Stimulated activated CD4-positive, alpha-beta T cell treated with anti-CD3 and anti-CD28 coated beads, Interleukin-15, amount 100 ng/mL, for 48 hours (primary cell): ENCODE measurements at regions not wholly inside any gene's neighbourhood (a gene's known extent, or its start where the extent isn't known, plus 50 kb on each side); places are given as distances from the start of the nearest gene placed in this dataset.

Experiments used
- DNase-seq, 2 donors: peaks; one replicate each; pipeline ENCODE4 v3.0.0-alpha.2; 2020; ENCODE audit warnings: low read depth in 2 of 2

DNA sequence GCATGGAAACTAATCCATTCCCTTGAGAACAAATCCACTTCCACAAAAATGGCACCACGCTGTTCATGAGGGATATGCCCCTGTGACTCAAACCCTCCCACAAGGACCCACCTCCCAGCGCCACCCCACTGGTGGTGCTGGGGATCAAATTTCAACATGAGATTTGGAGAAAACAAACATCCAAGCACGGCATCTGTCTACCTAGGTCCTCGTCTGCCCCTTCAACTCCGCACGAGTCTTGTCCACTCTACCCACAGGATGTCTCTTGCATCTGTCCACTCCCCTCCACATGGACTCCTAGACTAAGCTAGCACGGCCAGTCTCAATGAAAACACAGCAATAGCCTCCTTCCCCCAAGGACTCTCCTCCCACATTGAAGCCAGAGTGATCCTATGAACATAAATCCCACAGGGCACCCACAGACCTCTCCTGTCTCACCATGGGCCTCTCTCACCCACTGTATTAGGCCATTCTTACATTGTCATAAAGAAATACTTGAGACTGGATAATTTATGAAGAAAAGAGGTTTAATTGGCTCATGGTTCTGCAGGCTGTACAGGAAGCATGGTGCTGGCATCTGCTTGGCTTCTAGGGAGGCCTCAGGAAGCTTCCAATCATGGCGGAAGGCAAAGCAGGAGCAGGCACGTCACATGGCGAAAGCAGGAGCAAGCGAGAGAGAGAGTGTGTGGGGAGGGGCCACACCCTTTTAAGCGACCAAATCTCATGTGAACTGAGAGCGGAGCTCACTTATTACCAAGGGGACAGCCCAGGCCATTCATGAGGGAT is 101.4 kb downstream of the TOMM20 start:
- DNase-seq, result no peak

DNA sequence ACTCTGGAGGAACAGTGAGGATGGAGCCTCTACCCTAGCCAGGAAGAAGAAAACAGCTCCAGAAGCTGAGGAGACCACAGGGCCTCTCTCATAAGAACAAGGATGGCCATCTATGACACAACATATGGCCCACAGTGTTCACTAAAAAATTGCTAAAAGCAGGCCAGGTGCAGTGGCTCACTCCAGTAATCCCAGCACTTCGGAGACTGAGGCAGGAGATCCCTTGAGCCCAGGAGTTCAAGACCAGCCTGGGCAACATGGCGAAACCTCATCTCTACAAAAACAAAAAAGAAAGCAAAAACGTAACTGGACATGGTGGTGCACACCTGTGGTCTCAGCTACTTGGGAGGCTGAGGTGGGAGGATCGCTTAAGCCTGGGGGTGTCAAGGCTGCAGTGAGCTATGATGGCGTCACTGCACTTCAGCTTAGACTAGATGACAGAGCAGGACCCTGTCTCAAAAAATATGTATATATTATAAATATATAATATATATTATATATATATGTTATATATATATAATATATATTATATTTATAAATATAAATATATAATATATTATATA is 103.1 kb downstream of the TOMM20 start:
- DNase-seq, result no peak

DNA sequence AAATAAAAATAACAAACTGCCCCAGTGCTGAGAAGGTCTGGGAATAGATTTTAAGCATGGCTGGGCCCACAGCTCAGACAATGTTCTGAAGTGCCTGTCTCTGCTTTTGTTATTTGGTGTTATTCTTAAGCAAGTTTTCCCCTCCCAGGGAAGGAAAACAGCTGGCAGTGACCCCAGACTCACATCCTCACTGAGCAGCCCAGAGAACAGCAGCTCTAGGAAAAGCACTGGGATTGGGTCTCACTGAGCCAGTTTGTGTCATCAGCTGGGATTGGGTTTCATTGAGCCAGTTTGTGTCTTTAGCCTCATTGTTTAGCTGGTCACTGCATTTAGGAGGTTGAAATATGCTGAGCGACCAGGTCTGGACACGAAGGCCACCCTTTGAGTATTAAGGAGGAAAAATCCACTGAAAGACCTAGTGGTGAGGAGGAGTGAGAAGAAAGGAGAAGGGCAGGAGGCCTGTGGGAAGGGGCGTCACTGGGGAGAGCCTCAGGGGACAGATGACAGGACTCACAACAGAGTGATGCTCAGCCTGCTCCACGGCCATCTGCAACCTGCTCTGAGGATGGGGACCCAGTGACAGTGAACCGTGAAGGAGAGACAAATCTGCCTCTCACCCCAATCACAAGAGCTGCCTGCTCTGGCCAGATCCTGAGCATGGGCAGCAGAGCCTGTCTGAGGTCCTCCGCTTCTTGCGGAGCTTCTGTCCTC is 103.8 kb downstream of the TOMM20 start:
- no peak for DNase-seq

DNA sequence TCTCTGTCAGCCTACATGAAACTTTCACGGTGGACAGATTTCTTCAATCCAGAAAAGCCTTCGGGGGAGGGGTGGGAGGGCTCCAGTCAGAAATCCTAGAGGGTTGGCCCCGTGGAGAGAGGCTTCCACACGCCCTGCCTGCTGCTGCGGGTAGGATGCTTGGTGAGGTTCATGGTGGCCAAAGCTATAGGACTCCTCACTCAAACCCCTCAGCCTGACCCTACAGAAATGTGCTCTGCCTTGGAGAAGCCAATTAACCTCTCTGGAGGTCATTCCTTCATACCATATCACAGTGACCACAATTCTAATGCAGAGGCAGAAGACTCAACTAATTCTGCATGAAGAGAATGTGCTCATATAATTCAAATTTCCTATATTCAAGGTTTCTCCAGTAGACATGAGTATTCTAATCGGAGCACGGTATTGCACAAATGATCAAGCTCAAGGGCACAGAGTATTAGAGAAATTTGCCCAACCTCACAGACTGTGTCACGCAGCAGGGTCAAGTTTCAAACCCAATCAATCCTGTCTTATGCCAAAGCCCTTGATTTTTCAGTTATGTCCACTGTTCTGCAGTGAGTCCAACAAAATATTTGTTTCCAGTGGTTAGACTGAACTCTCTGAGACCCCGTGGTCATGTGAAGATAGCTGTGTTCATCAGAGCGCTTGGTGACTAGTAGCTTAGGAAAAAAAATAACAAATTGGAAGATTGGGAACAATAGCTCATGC is 104.8 kb downstream of the TOMM20 start:
- DNase-seq, result no peak

DNA sequence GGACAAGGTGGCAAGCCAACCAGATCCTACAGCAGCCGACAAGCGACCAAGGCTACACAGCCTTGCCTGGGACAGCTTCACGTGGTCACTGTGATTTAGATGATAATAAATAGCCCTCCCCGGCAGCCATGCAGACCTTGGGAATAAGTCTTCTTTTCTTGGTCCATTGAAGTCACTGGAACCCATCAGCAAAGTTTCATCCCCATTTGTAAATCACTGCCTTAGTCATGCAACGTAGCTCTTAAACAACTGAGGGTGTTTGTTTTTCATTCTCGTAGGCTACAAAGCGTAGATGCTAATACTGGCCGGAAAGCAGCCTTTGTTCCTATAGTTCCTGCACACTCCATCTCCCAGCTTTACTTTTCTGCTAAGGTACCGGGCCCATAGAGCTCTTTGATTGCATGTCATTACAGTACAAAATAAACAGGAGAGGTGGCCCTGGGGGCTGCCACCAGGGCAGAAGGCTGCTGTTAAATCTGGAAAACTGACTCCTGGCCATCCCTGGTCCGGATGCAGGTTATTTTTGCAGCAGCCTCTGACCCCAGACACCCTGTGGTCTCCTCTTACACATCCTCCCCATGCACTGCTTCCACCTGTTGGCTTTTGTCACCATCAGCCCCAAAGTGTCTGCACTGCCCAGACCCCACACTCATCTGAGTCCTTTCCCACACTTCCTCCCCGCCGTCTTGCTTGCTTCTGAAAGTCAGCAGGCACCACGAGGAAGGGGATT is 105.5 kb downstream of the TOMM20 start:
- no peak for DNase-seq

DNA sequence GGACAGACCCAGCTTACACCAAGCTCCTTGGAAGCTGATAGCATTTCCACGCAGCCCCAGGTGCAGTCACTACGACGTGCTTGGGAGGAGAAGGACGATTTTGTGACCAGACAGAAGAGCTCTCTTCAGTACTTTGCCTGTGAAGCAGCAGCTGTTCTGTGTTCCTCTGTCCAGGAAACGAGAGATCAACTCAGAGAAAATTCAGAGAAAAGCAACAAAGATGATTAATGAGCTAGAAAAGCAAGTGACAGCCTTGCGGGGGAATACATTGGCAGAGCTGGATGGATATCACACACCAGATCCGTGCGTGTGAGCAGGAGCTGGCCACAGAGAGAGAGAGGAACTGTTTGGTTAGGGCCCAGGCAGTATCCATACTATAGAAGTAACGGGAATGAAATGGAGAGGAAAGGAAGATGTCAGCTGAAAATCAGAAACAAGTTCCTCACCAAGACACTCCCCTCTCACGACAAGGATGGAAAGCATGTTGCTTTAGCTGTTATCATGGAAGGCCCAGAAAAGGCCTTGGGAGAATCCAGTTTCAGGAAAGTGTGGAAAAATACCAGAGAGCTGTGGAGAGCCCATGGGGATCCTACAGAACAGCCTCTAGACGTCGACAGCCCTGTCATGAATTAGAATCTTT is 106.2 kb downstream of the TOMM20 start:
- no peak for DNase-seq

DNA sequence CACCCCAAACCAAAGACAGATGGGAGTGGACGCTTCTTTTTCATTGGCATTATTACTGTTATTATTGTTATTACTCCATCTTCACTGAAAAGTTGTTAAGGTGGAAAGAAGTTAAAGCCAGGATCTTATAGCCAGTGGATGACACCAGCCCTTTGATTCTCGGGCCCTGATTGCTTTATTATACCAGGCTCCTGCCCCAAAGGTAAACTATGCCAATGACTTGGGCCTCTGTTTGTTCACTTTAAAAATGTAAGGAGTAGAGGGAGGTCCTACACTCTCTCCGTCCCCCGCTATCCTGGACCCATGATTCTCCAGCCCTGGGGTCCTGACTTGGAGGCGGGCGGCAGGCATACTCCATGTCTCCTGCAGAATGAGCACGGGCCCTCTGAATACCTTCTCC is 106.8 kb downstream of the TOMM20 start:
- DNase-seq, result no peak

DNA sequence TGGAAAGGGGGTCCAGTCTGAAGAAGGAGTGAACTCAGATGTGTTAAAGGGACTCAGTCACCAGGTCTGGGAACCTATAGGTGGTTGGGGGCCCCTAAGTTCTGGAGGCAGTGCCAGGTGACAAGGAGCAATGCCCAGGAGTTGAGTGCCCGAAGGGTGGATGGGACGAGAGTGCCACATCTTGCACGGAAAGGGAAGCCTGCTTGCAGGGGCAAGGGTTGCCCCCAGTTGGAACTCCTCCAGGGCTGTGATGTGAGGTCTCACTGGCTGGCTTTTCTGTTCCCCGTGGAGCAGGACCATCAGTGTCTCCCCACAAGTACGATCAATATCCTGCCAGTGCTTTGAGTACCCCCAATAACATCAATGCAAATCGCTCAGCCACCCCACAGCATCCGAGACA is 107.3 kb downstream of the TOMM20 start:
- no peak for DNase-seq

DNA sequence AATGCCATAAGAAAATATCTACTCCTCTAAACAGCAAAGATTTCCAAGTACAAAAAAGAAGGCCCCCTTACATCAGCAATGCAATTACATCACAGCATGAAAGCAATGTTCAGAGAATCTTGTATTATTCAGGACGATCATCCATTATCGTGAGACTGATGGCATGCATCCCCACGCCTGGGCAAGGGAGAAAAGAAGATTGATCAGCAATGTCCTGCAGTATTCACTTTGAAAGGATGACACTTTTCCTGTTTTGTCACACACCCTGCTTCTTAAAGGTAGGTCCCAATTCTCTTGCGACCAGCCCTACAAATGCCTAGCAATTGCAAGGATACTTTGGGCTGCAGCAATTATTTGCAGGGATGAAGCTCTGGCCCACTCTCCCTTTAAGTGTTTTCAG is 108.7 kb downstream of the TOMM20 start:
- no peak for DNase-seq

DNA sequence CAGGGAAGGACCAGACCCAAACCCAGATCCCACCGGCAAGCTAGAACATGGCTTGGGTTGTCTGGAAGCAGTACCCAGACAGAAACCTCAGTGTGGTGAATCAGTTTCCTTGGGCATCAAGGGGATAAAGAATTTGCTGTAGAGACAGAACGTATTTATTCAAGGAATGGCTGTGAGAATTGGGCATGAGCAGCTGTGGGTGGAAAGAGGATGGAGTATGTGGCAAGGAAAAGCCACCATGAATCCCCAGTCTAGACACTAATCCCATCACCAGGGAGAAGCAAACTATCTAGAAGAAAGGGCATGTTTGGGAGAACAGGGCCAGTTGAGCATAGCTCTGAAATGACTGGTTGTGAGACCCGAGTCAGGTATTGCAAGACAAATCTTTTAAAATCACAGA is 109.2 kb downstream of the TOMM20 start:
- no peak for DNase-seq

DNA sequence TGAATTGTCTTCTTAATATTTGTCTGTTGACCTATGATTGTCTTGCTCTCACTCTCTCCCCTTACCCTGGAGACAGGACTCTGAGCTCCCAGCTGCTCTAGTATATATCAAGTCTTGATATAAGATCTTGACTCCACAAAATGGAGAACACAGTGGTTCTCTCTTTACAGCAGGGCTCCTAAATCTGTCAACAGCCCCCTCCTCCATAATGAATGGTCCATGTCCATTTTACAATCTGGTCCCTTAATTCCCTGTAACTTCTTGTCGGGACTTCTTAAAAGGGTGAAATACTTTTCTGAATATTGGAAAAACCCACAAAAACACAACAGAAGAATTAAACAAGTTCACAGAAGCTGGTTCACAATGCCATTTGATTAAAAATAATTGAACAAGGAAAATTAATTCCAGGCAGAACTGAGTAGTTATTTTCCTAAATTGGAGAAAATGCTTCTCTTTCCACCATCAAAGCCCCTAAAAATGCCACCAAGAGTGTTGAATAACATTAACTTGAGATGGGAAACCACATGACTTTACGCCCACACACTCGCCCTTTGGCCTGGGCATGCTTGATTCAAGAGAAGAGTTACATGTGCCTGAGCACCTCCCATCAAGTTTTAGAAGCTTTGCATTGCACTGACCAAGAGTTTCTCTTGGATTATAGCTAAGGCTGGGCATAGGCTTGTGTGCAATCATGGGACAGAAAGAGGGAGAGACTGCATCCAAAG is 109.8 kb downstream of the TOMM20 start:
- DNase-seq, result peak in 1 of 2 donors; percentile 41

DNA sequence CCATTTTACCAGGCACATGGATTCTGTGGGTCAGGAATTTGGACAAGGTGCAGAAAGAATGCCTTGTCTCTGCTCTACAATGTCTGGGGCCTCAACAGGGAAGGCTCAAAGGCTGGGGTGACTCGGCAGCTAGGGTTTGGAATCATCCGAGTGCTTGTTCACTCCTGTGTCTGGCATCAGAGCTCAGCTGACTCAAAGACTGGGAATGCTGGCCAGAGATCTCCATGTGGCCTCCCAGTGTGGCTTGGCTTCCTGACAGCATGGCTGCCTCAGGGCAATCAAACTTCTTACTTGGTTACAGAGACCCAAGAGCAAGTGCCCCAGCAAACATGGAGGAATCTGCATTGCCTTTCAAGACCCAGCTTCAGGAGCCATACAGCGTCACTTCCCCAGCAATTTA is 110.5 kb downstream of the TOMM20 start:
- no peak for DNase-seq

DNA sequence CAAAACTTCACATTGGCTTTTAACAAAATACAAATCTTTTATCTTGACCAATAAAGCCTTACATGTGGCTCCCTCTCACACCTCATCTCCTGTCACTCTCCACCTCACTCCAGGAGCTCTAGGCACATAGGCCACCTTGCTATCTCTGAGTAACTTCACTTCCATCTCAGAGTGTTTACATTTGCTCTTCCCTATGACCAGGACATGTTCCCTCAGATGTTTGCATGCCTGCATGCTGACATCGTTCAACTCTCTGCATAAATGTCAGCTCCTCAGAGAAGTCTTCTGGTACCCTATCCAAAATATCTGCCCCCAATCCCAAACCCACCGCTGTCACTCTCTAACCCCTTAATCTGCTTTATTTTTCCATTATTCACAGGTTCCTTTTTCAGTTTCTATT is 110.9 kb downstream of the TOMM20 start:
- DNase-seq, result no peak

DNA sequence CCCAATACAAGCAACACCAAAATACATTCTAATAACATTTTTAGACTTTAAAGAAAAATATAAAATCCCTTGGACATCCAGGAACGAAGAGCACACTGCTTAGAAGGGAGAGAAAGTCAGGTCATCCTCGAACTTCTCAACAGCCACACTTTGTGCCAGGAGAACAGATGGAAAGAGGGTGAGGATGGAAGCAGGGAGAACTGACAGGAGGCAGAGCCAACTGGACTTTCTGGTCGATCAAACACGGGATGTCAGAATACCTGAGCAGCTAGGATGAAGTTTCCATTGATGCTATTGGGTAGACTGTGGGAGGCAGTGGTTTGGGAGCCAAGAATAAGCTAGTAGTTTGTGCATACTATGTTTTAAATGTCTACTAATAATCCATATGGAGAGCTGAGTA is 111.4 kb downstream of the TOMM20 start:
- DNase-seq, result no peak

DNA sequence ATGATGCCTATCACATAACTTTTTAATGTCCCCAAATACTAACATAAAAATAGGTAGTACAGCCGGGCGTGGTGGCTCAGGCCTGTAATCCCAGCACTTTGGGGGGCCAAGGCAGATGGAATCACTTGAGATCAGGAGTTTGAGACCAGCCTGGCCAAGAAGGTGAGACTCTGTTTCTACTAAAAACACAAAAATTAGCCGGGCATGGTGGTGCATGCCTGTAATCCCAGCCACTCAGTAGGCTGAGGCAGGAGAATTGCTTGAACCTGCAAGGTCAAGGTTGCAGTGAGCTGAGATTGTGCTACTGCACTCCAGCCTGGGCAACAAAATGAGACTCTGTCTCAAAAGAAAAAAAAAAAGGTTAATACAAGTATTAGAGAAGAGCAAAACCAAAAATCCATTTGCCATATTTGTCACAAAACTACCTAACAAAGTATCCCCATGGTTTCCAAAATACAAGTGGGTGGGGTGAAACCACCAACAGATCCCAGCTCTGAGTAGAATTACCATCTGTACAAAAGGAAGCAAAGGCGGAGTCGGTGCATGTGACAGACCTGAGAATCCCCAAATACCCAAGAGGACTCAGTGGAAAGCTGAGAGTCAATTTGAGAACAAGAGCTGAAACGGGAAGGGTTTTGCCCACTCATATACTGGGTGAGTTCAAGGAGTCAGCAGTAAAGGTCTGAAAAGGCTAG is 113.2 kb downstream of the TOMM20 start:
- peak; percentile 56 to 57 for DNase-seq

DNA sequence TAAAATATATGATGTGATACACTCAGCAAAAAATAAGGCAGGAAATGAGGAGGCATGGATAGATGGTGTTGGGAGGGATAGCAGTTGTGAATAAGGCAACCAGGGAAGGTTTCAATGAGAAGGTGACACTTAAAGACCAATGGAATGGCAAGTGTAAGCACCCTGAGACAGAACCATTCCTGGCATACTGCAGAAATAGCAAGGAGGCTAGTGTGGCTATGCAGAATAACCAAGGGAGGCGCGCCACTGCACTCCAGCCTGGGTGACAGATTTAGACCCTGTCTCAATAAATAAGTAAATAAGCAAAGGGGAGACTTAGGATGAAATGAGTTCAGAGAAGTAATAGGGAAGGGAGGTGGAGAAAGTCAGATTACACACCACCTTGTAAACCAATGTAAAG is 113.9 kb downstream of the TOMM20 start:
- DNase-seq, result no peak

DNA sequence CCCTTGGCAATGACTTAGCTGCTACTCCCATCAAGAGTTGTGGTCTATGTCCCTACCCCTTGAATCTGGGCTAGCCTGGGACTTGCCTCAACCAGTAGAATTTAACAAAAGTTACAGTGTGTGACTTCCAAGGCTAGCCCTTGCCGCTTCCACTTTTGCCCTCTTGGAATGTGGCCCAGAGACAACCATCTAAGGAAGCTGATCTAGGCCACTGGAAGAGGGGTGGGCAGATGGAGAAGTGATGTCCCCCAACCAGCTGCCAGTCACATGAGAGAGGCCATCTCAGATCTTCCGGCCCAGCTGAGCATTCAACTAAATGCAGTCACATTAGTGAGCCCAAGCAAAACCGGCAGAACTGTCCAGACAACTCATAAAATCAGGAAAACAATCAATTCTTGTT is 115.1 kb downstream of the TOMM20 start:
- no peak for DNase-seq

DNA sequence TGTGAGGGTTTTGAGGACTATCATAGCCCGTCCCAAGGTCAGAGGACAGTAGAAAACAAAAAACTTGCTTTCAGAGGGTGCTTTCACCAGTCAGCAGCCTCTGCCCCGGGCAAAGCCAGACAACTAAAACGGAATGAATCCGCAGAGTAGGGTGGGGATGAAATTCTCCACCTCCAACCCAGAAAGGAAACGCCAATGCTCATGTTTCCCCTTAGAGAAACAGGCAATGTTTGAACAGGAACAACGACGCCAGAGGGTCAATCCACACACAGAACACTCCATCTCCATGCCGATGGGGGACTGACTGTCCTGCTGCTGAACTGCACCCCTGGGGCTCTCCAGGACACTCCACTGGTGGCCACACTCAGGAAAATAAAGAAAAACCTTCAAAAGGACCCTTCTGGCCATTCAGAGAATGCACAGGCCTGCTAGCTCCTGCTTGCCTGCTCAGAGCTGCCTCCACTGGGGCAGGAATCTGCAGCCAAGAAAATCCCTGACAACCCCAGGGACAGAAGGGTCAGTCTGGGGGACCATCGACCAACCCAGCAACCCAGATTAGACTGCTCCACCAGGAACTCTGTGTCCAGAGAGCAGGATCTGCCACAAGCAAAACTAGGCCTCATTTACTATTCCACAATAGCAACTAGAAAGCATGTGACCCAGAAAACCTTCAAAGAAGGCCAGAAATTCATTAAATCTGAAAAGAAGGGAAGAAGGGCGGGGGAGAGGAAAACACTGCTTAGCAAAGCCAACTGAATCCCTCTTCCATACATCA is 116.0 kb downstream of the TOMM20 start:
- DNase-seq, result no peak
